ENCODE measurements at regions not wholly inside any gene's neighbourhood (a gene's known extent, or its start where the extent isn't known, plus 50 kb on each side); places are given as distances from the start of the nearest gene placed in this dataset.
"Not testable (repeated sequence)": the region's sequence is repeated elsewhere in the genome, so short reads cannot be mapped to it uniquely, and the experiment has no call there.

- Histone ChIP-seq H3K27ac (ENCODE audit: low read depth, low read length) (no peak overlapping the region), H3K27me3 (ENCODE audit: control insufficient read depth, insufficient read depth, low read length) (no peaks in the 10 kb centered on the region), H3K9ac (ENCODE audit: low read length) (no peak overlapping the region), H3K4me3 (ENCODE audit: low read length) (no peak overlapping the region), H3K36me3 (ENCODE audit: control insufficient read depth, insufficient read depth, low read length) (no peaks in the 10 kb centered on the region), H3K4me1 (ENCODE audit: control insufficient read depth, insufficient read depth, low read length) (no peaks in the 10 kb centered on the region)
These were observed 125.7 kb downstream of the ZNF608 start for GRCh38 chr5:124620743-124621142.

GRCh38 chr5:124619121-124619520, 127.3 kb downstream of the ZNF608 start:
- no peaks in the 10 kb centered on the region for H3K36me3 ChIP-seq (ENCODE audit: control insufficient read depth, insufficient read depth, low read length)
- no peak overlapping the region for H3K9ac ChIP-seq (ENCODE audit: low read length)
- no peak overlapping the region for H3K4me3 ChIP-seq (ENCODE audit: low read length)
- no peak overlapping the region for H3K27ac ChIP-seq (ENCODE audit: low read depth, low read length)
- H3K4me1 ChIP-seq (ENCODE audit: control insufficient read depth, insufficient read depth, low read length): no peaks in the 10 kb centered on the region
- no peaks in the 10 kb centered on the region for H3K27me3 ChIP-seq (ENCODE audit: control insufficient read depth, insufficient read depth, low read length)

GRCh38 chr5:124617787-124618186, 128.7 kb downstream of the ZNF608 start:
- no peak overlapping the region for H3K9ac ChIP-seq (ENCODE audit: low read length)

GRCh38 chr5:124614836-124615385, 131.5 kb downstream of the ZNF608 start:
- H3K9ac ChIP-seq (ENCODE audit: low read length): no peak overlapping the region
- no peaks in the 10 kb centered on the region for H3K27me3 ChIP-seq (ENCODE audit: control insufficient read depth, insufficient read depth, low read length)
- no peaks in the 10 kb centered on the region for H3K36me3 ChIP-seq (ENCODE audit: control insufficient read depth, insufficient read depth, low read length)
- H3K27ac ChIP-seq (ENCODE audit: low read depth, low read length): no peak overlapping the region
- H3K4me3 ChIP-seq (ENCODE audit: low read length): no peak overlapping the region
- H3K4me1 ChIP-seq (ENCODE audit: control insufficient read depth, insufficient read depth, low read length): no peaks in the 10 kb centered on the region

More at GRCh38 chr5:124617787-124618186, 128.7 kb downstream of the ZNF608 start:
- H3K27ac ChIP-seq (ENCODE audit: low read depth, low read length): no peak overlapping the region
- H3K36me3 ChIP-seq (ENCODE audit: control insufficient read depth, insufficient read depth, low read length): no peaks in the 10 kb centered on the region
- no peak overlapping the region for H3K4me3 ChIP-seq (ENCODE audit: low read length)
- H3K4me1 ChIP-seq (ENCODE audit: control insufficient read depth, insufficient read depth, low read length): no peaks in the 10 kb centered on the region
- H3K27me3 ChIP-seq (ENCODE audit: control insufficient read depth, insufficient read depth, low read length): no peaks in the 10 kb centered on the region

GRCh38 chr5:124614105-124614504, 132.3 kb downstream of the ZNF608 start:
- H3K4me1 ChIP-seq (ENCODE audit: control insufficient read depth, insufficient read depth, low read length): no peaks in the 10 kb centered on the region
- H3K27me3 ChIP-seq (ENCODE audit: control insufficient read depth, insufficient read depth, low read length): no peaks in the 10 kb centered on the region
- no peak overlapping the region for H3K27ac ChIP-seq (ENCODE audit: low read depth, low read length)
- no peak overlapping the region for H3K9ac ChIP-seq (ENCODE audit: low read length)
- no peaks in the 10 kb centered on the region for H3K36me3 ChIP-seq (ENCODE audit: control insufficient read depth, insufficient read depth, low read length)
- no peak overlapping the region for H3K4me3 ChIP-seq (ENCODE audit: low read length)

- H3K4me3 ChIP-seq (ENCODE audit: low read length): no peak overlapping the region
- H3K27ac ChIP-seq (ENCODE audit: low read depth, low read length): no peak overlapping the region
- no peaks in the 10 kb centered on the region for H3K27me3 ChIP-seq (ENCODE audit: control insufficient read depth, insufficient read depth, low read length)
- no peak overlapping the region for H3K9ac ChIP-seq (ENCODE audit: low read length)
- no peaks in the 10 kb centered on the region for H3K4me1 ChIP-seq (ENCODE audit: control insufficient read depth, insufficient read depth, low read length)
- no peaks in the 10 kb centered on the region for H3K36me3 ChIP-seq (ENCODE audit: control insufficient read depth, insufficient read depth, low read length)
These were observed 133.0 kb downstream of the ZNF608 start for GRCh38 chr5:124613273-124613953.

- H3K27me3 ChIP-seq (ENCODE audit: control insufficient read depth, insufficient read depth, low read length): no peaks in the 10 kb centered on the region
- no peaks in the 10 kb centered on the region for H3K36me3 ChIP-seq (ENCODE audit: control insufficient read depth, insufficient read depth, low read length)
- no peak overlapping the region for H3K27ac ChIP-seq (ENCODE audit: low read depth, low read length)
These were observed 134.4 kb downstream of the ZNF608 start for GRCh38 chr5:124612023-124612422.

GRCh38 chr5:124611262-124611661, 135.2 kb downstream of the ZNF608 start:
- H3K27ac ChIP-seq (ENCODE audit: low read depth, low read length); H3K27me3 ChIP-seq (ENCODE audit: control insufficient read depth, insufficient read depth, low read length); H3K9ac ChIP-seq (ENCODE audit: low read length); H3K4me1 ChIP-seq (ENCODE audit: control insufficient read depth, insufficient read depth, low read length); H3K4me3 ChIP-seq (ENCODE audit: low read length); H3K36me3 ChIP-seq (ENCODE audit: control insufficient read depth, insufficient read depth, low read length): not testable (repeated sequence)

More at GRCh38 chr5:124612023-124612422, 134.4 kb downstream of the ZNF608 start:
- Histone ChIP-seq H3K4me3 (ENCODE audit: low read length) (no peak overlapping the region), H3K9ac (ENCODE audit: low read length) (no peak overlapping the region), H3K4me1 (ENCODE audit: control insufficient read depth, insufficient read depth, low read length) (no peaks in the 10 kb centered on the region)

- H3K4me1 ChIP-seq (ENCODE audit: control insufficient read depth, insufficient read depth, low read length); H3K9ac ChIP-seq (ENCODE audit: low read length); H3K4me3 ChIP-seq (ENCODE audit: low read length); H3K27me3 ChIP-seq (ENCODE audit: control insufficient read depth, insufficient read depth, low read length); H3K27ac ChIP-seq (ENCODE audit: low read depth, low read length); H3K36me3 ChIP-seq (ENCODE audit: control insufficient read depth, insufficient read depth, low read length): not testable (repeated sequence)
These were observed 136.8 kb downstream of the ZNF608 start for GRCh38 chr5:124609685-124610084.

- no peaks in the 10 kb centered on the region for H3K36me3 ChIP-seq (ENCODE audit: control insufficient read depth, insufficient read depth, low read length)
- H3K9ac ChIP-seq (ENCODE audit: low read length): no peak overlapping the region
- H3K27ac ChIP-seq (ENCODE audit: low read depth, low read length): no peak overlapping the region
- no peaks in the 10 kb centered on the region for H3K4me1 ChIP-seq (ENCODE audit: control insufficient read depth, insufficient read depth, low read length)
- no peaks in the 10 kb centered on the region for H3K27me3 ChIP-seq (ENCODE audit: control insufficient read depth, insufficient read depth, low read length)
- no peak overlapping the region for H3K4me3 ChIP-seq (ENCODE audit: low read length)
These were observed 139.9 kb downstream of the ZNF608 start for GRCh38 chr5:124606543-124606942.

- no peaks in the 10 kb centered on the region for H3K27me3 ChIP-seq (ENCODE audit: control insufficient read depth, insufficient read depth, low read length)
- H3K36me3 ChIP-seq (ENCODE audit: control insufficient read depth, insufficient read depth, low read length): no peaks in the 10 kb centered on the region
- no peak overlapping the region for H3K9ac ChIP-seq (ENCODE audit: low read length)
- H3K4me1 ChIP-seq (ENCODE audit: control insufficient read depth, insufficient read depth, low read length): no peaks in the 10 kb centered on the region
- H3K27ac ChIP-seq (ENCODE audit: low read depth, low read length): no peak overlapping the region
- no peak overlapping the region for H3K4me3 ChIP-seq (ENCODE audit: low read length)
These were observed 140.3 kb downstream of the ZNF608 start for GRCh38 chr5:124606093-124606492.

GRCh38 chr5:124605541-124605940, 140.9 kb downstream of the ZNF608 start:
- H3K36me3 ChIP-seq (ENCODE audit: control insufficient read depth, insufficient read depth, low read length): no peaks in the 10 kb centered on the region
- no peaks in the 10 kb centered on the region for H3K4me1 ChIP-seq (ENCODE audit: control insufficient read depth, insufficient read depth, low read length)
- H3K27me3 ChIP-seq (ENCODE audit: control insufficient read depth, insufficient read depth, low read length): no peaks in the 10 kb centered on the region
- no peak overlapping the region for H3K9ac ChIP-seq (ENCODE audit: low read length)
- no peak overlapping the region for H3K27ac ChIP-seq (ENCODE audit: low read depth, low read length)
- H3K4me3 ChIP-seq (ENCODE audit: low read length): no peak overlapping the region

- Histone ChIP-seq H3K36me3 (ENCODE audit: control insufficient read depth, insufficient read depth, low read length) (no peaks in the 10 kb centered on the region), H3K27me3 (ENCODE audit: control insufficient read depth, insufficient read depth, low read length) (no peaks in the 10 kb centered on the region), H3K4me1 (ENCODE audit: control insufficient read depth, insufficient read depth, low read length) (no peaks in the 10 kb centered on the region), H3K27ac (ENCODE audit: low read depth, low read length) (no peak overlapping the region), H3K4me3 (ENCODE audit: low read length) (no peak overlapping the region), H3K9ac (ENCODE audit: low read length) (no peak overlapping the region)
These were observed 142.0 kb downstream of the ZNF608 start for GRCh38 chr5:124604419-124604818.

Data from rectal smooth muscle tissue (tissue), 1 donor.